ENCODE measurements at regions not wholly inside any gene's neighbourhood (a gene's known extent, or its start where the extent isn't known, plus 50 kb on each side); places are given as distances from the start of the nearest gene placed in this dataset.

DNA sequence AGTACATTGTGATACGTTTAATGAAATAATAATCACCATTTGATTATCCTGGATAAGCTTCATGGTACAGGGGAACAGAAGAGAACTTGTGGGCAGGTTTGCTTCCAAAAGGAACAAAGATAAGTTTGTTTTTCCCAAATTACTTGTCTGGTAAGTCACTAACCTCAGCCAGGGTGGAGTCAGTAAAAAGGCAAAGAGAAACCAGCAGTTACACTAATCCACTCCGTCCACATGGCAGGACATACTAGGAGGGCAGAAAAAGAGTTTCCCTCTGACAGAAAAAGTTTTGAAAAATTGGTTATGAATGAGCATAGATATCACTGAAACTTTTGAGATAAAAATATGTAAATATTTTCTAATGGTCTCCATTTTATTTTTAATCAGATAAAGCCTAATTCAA is 285.9 kb downstream of the IL15 start:
- no peak for DNase-seq

DNA sequence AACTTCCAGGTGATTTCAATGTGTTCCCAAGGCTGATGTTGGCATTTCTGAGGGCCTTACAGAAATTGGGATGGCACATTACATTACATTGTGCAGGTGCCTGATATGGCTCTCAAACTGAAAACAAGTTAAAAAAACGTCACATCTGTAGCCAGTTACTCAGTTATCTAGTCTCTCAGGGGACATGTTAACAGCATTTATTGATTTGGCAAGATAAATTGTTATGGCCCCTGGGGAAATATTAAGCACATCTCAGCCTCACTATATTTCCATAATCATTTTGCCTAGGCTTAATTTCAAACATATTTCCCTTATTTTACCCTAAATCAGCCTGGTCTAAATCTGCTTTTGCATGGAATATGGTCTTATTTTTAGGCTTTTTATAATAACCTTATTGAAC is 290.0 kb downstream of the IL15 start:
- no peak for DNase-seq

DNA sequence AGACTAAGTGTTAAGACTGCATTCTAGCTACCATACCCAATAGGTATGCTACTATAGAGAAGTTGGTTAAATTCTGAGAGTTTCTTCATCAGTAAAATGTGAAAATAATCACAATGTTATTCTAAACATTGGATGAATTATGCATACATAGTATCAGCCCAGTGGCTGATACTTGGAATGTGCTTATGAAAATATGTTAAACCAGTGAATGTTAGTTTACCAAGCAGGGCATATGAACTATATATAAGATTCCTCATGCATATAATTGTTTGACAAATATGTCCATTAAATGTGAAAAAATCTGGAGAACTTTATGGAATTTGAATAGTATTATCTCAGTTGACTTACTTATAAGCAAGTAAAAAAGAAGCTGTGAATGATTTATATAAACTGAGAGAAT is 296.1 kb downstream of the IL15 start:
- DNase-seq: no peak

DNA sequence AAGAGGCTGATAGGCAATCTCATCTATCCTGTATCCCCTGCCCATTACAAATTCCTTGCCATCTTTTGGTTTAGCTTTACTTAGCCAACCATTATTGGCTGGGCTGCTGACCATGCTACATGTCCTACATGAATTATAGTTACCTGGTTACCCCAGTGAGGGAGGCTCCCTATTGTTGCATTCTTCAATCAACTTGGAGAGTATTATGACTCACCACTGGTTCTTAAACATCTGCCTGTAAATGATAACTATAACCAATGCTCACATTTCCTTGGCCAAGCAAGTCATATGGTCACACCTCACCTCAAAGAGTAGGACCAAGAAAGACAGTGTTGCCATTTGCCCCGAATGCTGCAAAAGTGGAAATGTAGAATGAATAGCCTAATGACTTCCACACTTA is 297.6 kb downstream of the IL15 start:
- DNase-seq: no peak

DNA sequence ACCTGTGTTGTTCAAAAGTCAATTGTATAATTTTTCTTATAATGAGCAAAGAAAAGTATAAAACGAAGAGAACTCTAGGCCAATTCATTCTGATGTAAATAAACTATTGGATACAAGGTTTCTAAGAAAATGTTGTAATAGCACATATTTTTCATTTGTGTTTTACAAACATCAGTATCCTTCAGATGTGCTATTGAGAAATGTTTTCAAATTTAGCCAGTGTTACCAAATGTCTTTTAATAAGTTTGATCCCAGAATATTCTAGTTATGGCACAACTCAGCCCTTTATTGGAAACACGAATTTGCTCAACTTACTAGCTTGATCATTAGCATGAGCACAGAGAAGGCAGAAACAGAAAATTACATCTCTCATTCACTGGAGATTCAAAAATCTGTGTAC is 319.3 kb downstream of the IL15 start:
- DNase-seq: no peak

DNA sequence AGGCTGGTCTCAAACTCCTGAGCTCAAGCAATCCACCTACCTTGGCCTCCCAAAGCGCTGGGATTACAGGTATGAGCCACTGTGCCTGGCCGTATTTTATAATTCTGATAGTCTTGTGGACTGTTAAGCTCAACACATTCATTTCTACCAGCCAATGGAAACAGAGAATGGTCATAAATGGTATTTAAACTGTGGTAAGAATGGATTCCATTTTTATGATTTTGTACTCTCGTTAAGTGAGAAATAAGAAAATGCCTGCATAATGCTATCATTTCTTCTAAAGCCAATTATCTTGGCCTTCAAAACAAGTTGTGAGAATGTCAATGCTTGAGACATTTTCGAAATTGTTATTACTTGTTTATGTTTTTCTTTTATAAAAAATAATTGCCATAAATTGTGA is 321.0 kb downstream of the IL15 start:
- DNase-seq: no peak

DNA sequence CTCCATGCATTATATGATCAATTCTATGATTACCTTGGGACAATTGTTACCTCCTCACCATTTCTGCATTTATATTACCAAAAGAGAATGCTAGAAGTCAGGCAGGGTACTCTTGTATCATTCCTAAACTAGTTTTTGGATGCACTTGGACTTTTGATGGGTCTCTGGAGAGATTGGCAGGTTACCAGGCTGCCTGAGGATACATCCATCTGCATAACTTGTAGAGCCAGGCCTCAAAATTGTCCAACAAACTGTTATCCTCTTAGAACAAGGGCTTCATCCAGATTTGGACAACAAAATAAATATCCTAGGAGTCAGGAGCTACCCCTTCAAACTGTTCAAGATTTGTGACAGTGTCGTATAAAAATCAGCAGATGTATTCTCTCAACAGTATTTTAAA is 326.1 kb downstream of the IL15 start:
- no peak for DNase-seq

DNA sequence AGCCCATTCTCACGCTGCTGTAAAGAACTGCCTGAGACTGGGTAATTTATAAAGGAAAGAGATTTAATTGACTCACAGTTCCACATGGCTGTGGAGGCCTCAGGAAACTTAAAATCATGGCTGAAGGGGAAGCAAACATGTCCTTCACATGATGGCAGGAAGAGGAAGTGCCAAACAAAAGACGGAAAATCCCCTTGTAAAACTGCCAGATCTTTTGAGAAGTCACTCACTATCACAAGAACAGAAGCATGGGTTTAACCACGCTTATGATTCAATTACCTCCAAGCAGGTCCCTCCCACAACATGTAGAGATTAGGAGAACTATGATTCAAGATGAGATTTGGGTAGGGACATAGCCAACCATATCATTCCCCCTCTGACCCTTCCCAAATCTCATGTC is 335.5 kb downstream of the IL15 start:
- DNase-seq: no peak

DNA sequence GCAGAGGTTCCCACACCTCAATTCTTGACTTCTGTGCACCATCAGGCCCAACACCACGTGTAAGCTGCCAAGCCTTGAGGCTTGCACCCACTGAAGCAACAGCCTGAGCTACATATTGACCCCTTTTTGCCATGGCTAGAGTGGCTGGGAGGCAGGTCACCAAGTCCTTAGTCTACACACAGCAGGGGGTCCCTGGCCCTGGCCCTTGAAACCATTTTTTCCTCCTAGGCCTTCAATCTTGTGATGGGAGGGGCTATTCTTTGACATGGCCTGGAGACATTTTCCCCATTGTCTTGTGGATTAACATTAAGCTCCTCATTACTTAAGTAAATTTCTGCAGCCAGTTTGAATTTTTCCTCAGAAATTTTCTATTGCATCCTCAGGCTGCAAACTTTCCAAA is 336.6 kb downstream of the IL15 start:
- no peak for DNase-seq
